Stomach (tissue), 4 donors: ENCODE measurements at regions not wholly inside any gene's neighbourhood (a gene's known extent, or its start where the extent isn't known, plus 50 kb on each side); places are given as distances from the start of the nearest gene placed in this dataset.

Experiments used
- EP300 ChIP-seq: sonication (generic); formaldehyde crosslinking; IDR thresholded peaks from one replicate; pipeline ENCODE4 v1.6.1; 2017; ENCODE audit warnings: antibody characterized with exemption
- POLR2A ChIP-seq, 4 donors: fragments of 450-650 bp; IDR thresholded peaks; one replicate each; pipeline ENCODE4 v1.6.1; 2016; ENCODE audit warnings: antibody characterized with exemption in 4 of 4, control low read depth in 2 of 4, mild to moderate bottlenecking in 1 of 4, moderate library complexity in 1 of 4
- POLR2AphosphoS5 ChIP-seq, 3 donors: sonication (generic); formaldehyde crosslinking; IDR thresholded peaks; one replicate each; pipeline ENCODE4 v1.6.1; 2016; ENCODE audit warnings: antibody characterized with exemption in 3 of 3
- TF ChIP-seq, protein P1 (sequence below), 7 experiments: fragments of 450-650 bp in 4 of 7; fragments of 200-600 bp in 3 of 7; sonication (generic) in 3 of 7; IDR thresholded peaks; one replicate each; pipeline ENCODE4 v1.5.1; 2016 to 2019; ENCODE audit warnings: antibody characterized with exemption in 7 of 7, control low read depth in 2 of 7, mild to moderate bottlenecking in 1 of 7

DNA sequence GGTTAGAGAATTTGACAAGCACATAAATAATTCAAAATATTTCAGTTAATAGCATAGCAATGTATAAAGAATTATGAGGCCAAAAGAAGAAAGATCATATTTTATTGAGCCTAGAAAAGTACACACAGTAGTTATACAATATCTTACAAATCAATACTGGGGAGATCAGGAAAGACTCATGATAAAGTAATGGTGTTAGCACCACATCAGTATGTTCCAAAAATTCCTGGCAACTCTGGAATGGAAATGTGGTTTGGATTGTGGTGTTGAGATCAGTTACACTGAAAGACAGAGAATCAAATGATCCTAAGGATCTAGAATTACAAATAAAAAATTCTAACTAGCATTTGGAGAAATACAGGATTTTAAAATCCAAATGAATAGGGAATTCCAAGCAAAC lies 420.5 kb upstream of the CNTNAP2 start:
- TF ChIP-seq, protein P1, sequence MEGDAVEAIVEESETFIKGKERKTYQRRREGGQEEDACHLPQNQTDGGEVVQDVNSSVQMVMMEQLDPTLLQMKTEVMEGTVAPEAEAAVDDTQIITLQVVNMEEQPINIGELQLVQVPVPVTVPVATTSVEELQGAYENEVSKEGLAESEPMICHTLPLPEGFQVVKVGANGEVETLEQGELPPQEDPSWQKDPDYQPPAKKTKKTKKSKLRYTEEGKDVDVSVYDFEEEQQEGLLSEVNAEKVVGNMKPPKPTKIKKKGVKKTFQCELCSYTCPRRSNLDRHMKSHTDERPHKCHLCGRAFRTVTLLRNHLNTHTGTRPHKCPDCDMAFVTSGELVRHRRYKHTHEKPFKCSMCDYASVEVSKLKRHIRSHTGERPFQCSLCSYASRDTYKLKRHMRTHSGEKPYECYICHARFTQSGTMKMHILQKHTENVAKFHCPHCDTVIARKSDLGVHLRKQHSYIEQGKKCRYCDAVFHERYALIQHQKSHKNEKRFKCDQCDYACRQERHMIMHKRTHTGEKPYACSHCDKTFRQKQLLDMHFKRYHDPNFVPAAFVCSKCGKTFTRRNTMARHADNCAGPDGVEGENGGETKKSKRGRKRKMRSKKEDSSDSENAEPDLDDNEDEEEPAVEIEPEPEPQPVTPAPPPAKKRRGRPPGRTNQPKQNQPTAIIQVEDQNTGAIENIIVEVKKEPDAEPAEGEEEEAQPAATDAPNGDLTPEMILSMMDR (IDR thresholded peaks at IDR 0.05): no peak
- no peak for TF ChIP-seq POLR2A (IDR thresholded peaks at IDR 0.05)
- TF ChIP-seq POLR2AphosphoS5 (IDR thresholded peaks at IDR 0.05): no peak
- no peak for TF ChIP-seq EP300
